Superior temporal gyrus (tissue), 1 donor: ENCODE measurements at regions not wholly inside any gene's neighbourhood (a gene's known extent, or its start where the extent isn't known, plus 50 kb on each side); places are given as distances from the start of the nearest gene placed in this dataset.

Experiments
- DNase-seq: peaks from one replicate; pipeline ENCODE4 v3.0.0-alpha.2; 2016; ENCODE audit errors: extremely low spot score

DNA sequence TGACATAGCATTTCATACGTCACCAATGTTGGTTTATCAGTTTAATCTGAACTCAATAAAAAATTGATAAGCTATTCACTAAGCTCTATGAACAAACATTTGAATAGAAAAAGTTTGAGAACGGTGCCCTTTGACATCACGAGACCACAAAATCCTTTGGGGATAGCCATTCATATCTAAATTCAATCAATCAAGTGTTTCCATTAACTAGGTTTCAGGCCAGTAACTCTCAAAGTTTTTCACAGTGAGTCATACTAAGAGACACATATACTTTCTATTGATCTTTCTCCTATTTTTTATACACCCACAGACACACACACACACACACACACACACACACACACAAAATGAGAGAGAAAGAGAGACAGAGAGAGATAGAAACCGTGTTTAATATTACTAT lies 235.4 kb upstream of the SNX7 start:
- no peak for DNase-seq

DNA sequence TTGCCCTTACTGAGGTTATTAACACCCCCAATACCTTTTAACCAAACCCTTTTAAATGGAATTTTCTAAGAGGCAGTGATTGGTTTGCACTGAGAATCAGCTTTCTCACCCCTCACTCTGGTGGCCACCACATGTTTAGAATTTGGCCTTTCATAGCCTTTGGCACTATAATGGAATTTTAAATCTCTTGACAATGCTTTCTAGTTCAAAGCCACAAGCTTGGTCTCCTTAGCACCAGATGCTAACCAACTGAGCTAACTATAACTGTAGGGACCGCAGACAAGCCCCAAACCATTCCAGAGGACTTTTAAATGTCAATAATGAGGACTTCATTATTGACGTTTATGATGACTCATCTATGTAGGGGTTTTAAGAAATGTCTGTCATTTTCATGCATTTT lies 238.7 kb upstream of the SNX7 start:
- no peak for DNase-seq

DNA sequence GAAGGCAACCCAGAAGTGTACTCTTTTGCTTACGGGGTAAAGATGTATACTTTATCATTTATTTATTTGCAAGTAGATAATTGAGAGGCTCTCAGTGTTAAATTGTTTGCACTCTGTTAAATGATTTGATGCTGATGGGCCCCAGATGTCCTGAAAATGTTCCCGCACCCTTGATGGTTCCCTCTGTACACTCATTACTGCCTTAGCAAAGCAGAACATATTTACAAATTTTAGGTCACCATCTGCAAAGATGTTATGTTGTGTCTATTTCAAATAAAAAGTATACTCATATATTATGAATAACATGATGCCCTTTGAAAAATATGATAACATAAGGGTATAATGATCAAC lies 240.5 kb upstream of the SNX7 start:
- DNase-seq: no peak

GRCh38 chr1:98420376-98421084 lies 241.0 kb upstream of the SNX7 start:
- DNase-seq: no peak

- DNase-seq: no peak
These were observed 243.7 kb upstream of the SNX7 start for GRCh38 chr1:98417820-98418219.

GRCh38 chr1:98410082-98410481 lies 251.4 kb upstream of the SNX7 start:
- no peak for DNase-seq

DNA sequence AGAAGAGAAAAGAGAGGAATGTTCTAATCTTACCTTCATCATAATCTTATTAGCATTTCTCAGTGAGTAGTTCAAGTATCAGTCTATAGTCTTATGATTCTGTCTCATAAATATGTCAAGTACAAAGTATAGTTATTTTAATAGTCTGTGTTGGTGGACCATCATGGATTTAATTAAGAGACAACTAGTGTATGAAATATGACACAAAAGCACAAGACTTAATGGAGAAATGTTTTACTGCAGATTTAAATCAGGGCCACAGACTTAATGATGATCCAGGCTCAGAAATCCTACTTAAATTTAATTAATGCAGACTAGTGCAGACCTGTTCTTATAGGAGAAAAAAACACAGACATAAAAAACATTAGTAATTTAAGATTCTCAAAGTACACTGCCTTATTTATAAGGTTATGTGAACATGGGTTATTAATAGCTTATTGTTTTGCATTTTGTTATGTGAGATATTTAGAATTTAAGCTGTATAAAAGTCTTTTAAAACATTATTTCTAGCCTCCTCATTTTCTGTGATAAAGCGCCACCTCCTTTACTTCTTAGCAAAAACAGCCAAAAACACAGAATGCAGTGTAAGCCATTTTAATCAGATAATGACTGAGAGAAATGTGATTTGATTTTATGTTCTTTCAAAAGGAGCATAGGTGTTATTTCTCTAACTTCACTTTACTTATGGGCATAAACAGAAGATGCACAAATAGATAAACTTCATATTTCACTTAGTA lies 255.0 kb upstream of the SNX7 start:
- DNase-seq: no peak

GRCh38 chr1:98405581-98406074 lies 255.9 kb upstream of the SNX7 start:
- DNase-seq: no peak

GRCh38 chr1:98404866-98405265 lies 256.7 kb upstream of the SNX7 start:
- DNase-seq: no peak

- DNase-seq: no peak
These were observed 257.5 kb upstream of the SNX7 start for GRCh38 chr1:98403963-98404480.

- no peak for DNase-seq
These were observed 258.7 kb upstream of the SNX7 start for GRCh38 chr1:98402860-98403259.

GRCh38 chr1:98400446-98400845 lies 261.1 kb upstream of the SNX7 start:
- no peak for DNase-seq

- no peak for DNase-seq
These were observed 262.3 kb upstream of the SNX7 start for GRCh38 chr1:98399218-98399617.

DNA sequence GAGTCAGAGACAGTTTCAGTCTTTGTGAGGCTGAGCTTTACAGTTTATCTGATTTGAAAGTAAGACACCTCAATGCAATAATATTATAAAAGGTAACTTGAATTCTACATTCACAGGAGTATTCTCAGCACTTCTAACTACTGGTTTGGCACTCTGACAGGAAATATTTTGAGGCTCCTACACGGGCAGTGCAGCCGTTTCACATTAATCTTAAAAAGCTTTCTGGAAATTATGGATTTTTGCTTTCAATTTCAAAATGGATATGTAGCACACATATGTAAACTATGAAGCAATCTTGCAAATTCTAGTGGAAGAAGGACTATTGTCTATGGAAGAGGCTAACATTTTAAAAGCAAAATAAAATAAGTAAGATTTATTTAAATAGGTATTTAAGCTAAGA lies 262.9 kb upstream of the SNX7 start:
- no peak for DNase-seq

GRCh38 chr1:98398092-98398491 lies 263.4 kb upstream of the SNX7 start:
- DNase-seq: no peak

DNA sequence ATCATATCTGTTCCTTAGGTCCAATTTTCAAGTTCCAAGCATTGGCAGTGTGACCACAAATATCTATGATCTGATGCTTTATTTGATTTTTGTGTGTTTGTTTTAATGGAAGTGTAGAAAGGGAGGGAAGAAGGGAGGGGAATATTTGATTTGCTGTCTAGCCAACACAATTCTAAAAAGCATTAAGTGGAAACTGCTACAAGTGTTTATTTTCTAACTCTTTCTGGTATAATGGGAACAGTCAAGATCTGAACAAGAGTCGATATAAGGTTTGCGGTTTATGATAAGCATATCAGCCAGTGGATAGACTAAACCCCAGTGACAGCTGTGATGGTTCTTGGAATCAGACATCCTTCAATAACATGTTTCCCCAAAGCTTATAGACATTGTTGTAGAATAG lies 267.8 kb upstream of the SNX7 start:
- DNase-seq: no peak

DNA sequence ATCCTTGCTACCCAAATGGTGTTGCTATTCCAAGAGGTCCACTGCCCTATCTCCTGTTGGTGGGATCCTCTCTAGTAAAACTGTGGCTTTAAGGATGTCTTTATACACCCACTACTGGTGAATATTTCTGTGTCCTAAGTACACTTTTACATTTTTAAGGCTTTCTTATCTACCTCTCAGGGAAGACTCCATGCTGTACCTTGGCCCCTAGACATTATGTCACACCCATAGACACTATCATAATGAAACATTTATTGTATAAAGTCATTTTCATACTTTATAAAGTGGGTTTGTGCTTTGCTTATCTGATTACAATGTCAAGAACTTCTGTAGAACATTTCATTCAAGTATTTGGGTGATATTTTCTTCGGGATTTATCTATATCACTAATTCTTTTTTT lies 270.3 kb upstream of the SNX7 start:
- DNase-seq: no peak

- no peak for DNase-seq
These were observed 271.7 kb upstream of the SNX7 start for GRCh38 chr1:98389809-98390208.

GRCh38 chr1:98388441-98388840 lies 273.1 kb upstream of the SNX7 start:
- peak; percentile 62 for DNase-seq

DNA sequence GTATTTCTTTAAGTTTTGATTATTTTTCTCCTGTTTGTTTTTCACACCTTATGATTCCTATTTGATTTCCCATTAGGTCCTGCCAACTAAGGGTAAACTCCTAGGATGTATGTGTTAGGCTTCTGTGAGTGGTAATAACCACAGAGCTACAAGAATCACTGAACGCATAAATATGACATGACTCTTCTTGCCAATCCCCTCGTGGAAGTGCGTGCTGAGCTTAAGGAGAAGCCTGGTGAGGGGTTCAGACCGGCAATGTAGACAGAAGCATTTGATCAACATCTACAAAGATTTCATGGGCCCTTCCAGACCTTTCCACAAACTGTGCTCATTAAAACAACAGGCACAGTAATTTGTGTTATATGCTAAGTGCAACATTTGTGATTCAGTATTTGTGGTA lies 273.8 kb upstream of the SNX7 start:
- no peak for DNase-seq

DNA sequence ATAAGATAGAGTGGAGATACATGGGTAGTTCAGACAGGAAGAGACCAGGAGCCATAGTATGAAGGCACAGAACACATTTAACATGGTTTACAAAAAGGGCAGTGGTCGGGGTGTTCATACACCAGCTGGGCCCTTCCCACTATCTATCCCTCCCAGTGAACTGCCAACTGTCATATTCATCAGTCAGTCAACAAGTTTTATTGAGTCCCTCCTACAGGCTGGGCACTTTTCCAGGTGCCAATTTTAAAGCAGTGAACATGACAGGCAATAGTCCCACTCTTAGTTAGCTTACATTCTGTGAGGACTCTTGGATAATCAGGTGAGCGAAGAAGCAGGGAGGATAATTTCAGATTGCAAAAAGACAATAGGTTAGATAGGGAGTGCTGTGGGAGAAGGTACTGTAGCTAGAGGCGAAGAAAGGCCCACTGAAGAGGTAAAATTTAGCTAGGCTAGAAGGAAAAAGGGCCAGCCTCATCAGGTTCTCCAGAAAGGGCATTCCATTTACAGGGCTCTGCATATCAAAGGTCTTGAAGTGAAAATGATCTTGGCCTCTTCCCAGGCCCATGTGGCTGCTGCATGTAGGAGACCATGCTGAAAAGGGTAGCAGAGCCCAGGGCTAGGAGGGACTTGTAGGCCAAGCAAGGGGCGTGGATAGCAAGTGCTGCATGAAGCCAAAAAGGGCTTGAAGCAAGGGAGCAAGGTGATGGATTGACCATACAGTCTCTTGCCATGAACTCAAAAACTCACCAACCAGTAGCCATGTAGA lies 274.7 kb upstream of the SNX7 start:
- DNase-seq: no peak

- no peak for DNase-seq
These were observed 275.9 kb upstream of the SNX7 start for GRCh38 chr1:98385652-98386051.
